ENCODE measurements at regions not wholly inside any gene's neighbourhood (a gene's known extent, or its start where the extent isn't known, plus 50 kb on each side); places are given as distances from the start of the nearest gene placed in this dataset.
A peak's percentile ranks its signal among the peaks of the same experiment; 100 is the strongest.

DNA sequence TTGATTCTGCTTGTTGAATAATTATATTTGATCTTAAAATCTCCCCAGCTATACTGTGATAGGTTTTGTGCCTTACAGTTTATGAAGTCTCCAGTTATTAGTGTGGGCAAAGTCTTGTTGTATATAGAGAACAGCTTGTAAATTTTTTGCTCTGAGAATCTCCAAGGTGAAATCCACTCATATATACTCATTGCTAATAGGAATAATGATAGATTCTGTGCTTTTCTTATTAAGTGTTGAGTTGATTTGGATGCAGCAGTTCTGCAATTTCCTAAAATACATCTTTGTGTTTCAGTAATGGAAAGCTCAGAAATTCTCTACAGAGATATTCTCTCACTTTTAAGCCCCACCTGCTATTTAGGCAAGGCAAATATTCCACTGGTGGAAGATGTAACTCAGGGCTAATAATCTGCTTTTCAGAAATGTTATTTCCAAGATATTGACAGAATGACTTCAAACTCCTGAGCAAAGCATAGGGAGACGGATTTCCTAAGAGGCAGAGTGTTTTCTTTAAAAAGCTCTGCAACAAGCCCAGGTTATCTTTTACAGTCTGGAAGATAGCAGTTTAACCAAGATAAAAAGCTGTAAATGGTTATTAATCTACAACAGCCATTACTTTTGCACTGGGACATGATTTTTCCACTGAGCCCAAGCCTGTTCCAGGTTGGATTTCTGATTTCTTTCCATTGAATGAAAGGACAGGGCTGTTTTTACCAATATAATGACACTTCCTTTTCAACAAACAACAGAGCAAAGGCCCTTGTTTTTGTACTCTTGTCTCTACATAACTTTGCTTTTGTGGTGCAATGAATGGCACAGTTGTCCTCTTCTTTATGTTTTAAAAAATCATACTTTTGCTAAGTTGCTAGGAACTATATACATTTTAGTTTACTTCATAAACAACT is 239.9 kb upstream of the ATP2B1 start:
- Histone ChIP-seq H3K27me3 (ENCODE audit: control insufficient read depth in 2 of 2, insufficient read depth in 2 of 2, low read length in 2 of 2) (no peaks in the 10 kb centered on the region), H3K9me3 (replicated peaks; ENCODE audit: control insufficient read depth, insufficient read depth, low read length) (no peaks in the 10 kb centered on the region), H3K4me3 (replicated peaks in 1 of 3; ENCODE audit: insufficient read depth in 1 of 3, low read depth in 1 of 3, low read length in 3 of 3) (peak overlapping the region in 1 of 3 experiments; percentile 55), H3K9me1 (replicated peaks; ENCODE audit: control insufficient read depth, extremely low read depth, insufficient read depth, low read length) (no peaks in the 10 kb centered on the region), H3K36me3 (ENCODE audit: control insufficient read depth in 2 of 2, extremely low read depth in 1 of 2, insufficient read depth in 2 of 2, low read length in 2 of 2) (no peaks in the 10 kb centered on the region), H3K4me2 (ENCODE audit: insufficient read depth, low read length) (peak overlapping the region; percentile 91), H3K9ac (replicated peaks; ENCODE audit: extremely low read depth, insufficient read depth, low read length) (peak overlapping the region; percentile 94), H3K79me2 (ENCODE audit: control insufficient read depth, insufficient read depth, low read length) (no peaks in the 10 kb centered on the region), H3K4me1 (ENCODE audit: control insufficient read depth, extremely low read depth, insufficient read depth, low read length) (peaks cover 33% of the 10 kb centered on the region), H2AFZ (ENCODE audit: low read depth, low read length) (peak overlapping the region; percentile 64), H3K27ac (ENCODE audit: insufficient read depth, low read depth, low read length) (peak overlapping the region; percentile 99), H4K20me1 (replicated peaks; ENCODE audit: control insufficient read depth, extremely low read depth, insufficient read depth, low read length) (no peaks in the 10 kb centered on the region)
- CTCF ChIA-PET = interaction anchor here (1.1 to 2.1 kb wide), 8 partner anchors 14 to 997 kb away, joined by 3 to 5 read pairs (median 4); no protein-coding TSS in a partner anchor
- POLR2A ChIA-PET = interaction anchor here (2.2 kb wide), 1 partner anchor 240 kb away, joined by 7 read pairs; the partner anchor contains the start of gene ATP2B1
- DNase-seq (ENCODE audit: low read depth, low spot score) = peak; percentile 44
- intact Hi-C loops (cut with micrococcal nuclease) = loop anchor here (1.0 to 5.0 kb wide), 10 partner anchors 86 to 989 kb away; no protein-coding TSS in a partner anchor
- FAIRE-seq = no peak
- dilution Hi-C loops (cut with MboI; ENCODE audit: extremely low pct_ligation_motif_present, low sequenced_read_pairs) = no loop called here
- no peak for TF ChIP-seq CTCF (IDR thresholded peaks at IDR 0.05; ENCODE audit: extremely low read depth in 1 of 2, insufficient read depth in 1 of 2, low read depth in 1 of 2, low read length in 2 of 2)
- no peak for TF ChIP-seq EZH2 (IDR thresholded peaks at IDR 0.05; ENCODE audit: borderline replicate concordance, low read depth, low read length, severe bottlenecking)
- TF ChIP-seq GATA2 (IDR thresholded peaks at IDR 0.05; ENCODE audit: insufficient read depth, insufficient read length, low read depth, low read length) = no peak
- TF ChIP-seq FOS (IDR thresholded peaks at IDR 0.05; ENCODE audit: borderline replicate concordance, insufficient read depth, low read length) = no peak
- TF ChIP-seq JUN (IDR thresholded peaks at IDR 0.05; ENCODE audit: borderline replicate concordance, insufficient read depth, insufficient read length, low read depth) = no peak
- TF ChIP-seq POLR2A (IDR thresholded peaks at IDR 0.05; ENCODE audit: low read depth, low read length) = no peak
- no peak for TF ChIP-seq POLR2AphosphoS5 (IDR thresholded peaks at IDR 0.05; ENCODE audit: insufficient read depth, low read depth, low read length)
- TF ChIP-seq, protein P1, sequence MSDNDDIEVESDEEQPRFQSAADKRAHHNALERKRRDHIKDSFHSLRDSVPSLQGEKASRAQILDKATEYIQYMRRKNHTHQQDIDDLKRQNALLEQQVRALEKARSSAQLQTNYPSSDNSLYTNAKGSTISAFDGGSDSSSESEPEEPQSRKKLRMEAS (IDR thresholded peaks at IDR 0.05; ENCODE audit: insufficient read depth, insufficient read length) = no peak
- no peak for TF ChIP-seq MYC (IDR thresholded peaks at IDR 0.05; ENCODE audit: low read depth, low read length)
- TSS peak; percentile 62 for BruUV-seq (replicated peaks)
